Erythroblast (primary cell): ENCODE measurements at regions not wholly inside any gene's neighbourhood (a gene's known extent, or its start where the extent isn't known, plus 50 kb on each side); places are given as distances from the start of the nearest gene placed in this dataset.

Experiments
- DNase-seq, 2 experiments: peaks; one replicate each; lab custom pipeline; 2025; lab: John Stamatoyannopoulos, UW
- GATA1 ChIP-seq: IDR thresholded peaks from 2 replicates; pipeline ENCODE4 v1.6.1; 2011; ENCODE audit warnings: low read depth, mild to moderate bottlenecking, control low read depth, low read length, moderate library complexity
- POLR2A ChIP-seq: IDR thresholded peaks from 2 replicates; pipeline ENCODE4 v1.6.1; 2011; ENCODE audit warnings: mild to moderate bottlenecking, low read length

GRCh38 chr14:22478247-22478646 is 110.8 kb downstream of the DAD1 start:
- TF ChIP-seq GATA1 (no peak), POLR2A (no peak)

GRCh38 chr14:22477569-22478194 is 111.3 kb downstream of the DAD1 start:
- no peak for DNase-seq
- TF ChIP-seq POLR2A: no peak
- no peak for TF ChIP-seq GATA1

More at GRCh38 chr14:22478247-22478646, 110.8 kb downstream of the DAD1 start:
- DNase-seq: no peak

GRCh38 chr14:22476887-22477286 is 112.1 kb downstream of the DAD1 start:
- TF ChIP-seq POLR2A: no peak
- no peak for DNase-seq

GRCh38 chr14:22476005-22476751 is 112.8 kb downstream of the DAD1 start:
- TF ChIP-seq POLR2A: no peak
- no peak for TF ChIP-seq GATA1
- no peak for DNase-seq

- DNase-seq: no peak
- no peak for TF ChIP-seq GATA1
- TF ChIP-seq POLR2A: no peak
Measured at GRCh38 chr14:22475381-22475780, 113.6 kb downstream of the DAD1 start.

GRCh38 chr14:22474730-22475351 is 114.2 kb downstream of the DAD1 start:
- no peak for TF ChIP-seq GATA1
- no peak for TF ChIP-seq POLR2A
- no peak for DNase-seq

- no peak for TF ChIP-seq POLR2A
- no peak for TF ChIP-seq GATA1
- DNase-seq: peak; percentile 65 to 73
Measured at GRCh38 chr14:22472935-22473854, 115.8 kb downstream of the DAD1 start.

GRCh38 chr14:22472466-22472865 is 116.6 kb downstream of the DAD1 start:
- DNase-seq: no peak
- TF ChIP-seq GATA1: no peak
- no peak for TF ChIP-seq POLR2A

GRCh38 chr14:22471545-22472121 is 117.4 kb downstream of the DAD1 start:
- no peak for TF ChIP-seq POLR2A
- TF ChIP-seq GATA1: no peak
- peak; percentile 58 to 69 for DNase-seq

GRCh38 chr14:22469538-22470303 is 119.3 kb downstream of the DAD1 start:
- no peak for DNase-seq
- TF ChIP-seq POLR2A: no peak
- no peak for TF ChIP-seq GATA1

GRCh38 chr14:22468830-22469229 is 120.2 kb downstream of the DAD1 start:
- no peak for DNase-seq
- no peak for TF ChIP-seq POLR2A
- TF ChIP-seq GATA1: no peak

- no peak for DNase-seq
- no peak for TF ChIP-seq GATA1
- TF ChIP-seq POLR2A: no peak
Measured at GRCh38 chr14:22466491-22466890, 122.5 kb downstream of the DAD1 start.
